Motor neuron (in vitro differentiated cells): ENCODE measurements at regions not wholly inside any gene's neighbourhood (a gene's known extent, or its start where the extent isn't known, plus 50 kb on each side); places are given as distances from the start of the nearest gene placed in this dataset.
"Not testable (repeated sequence)": the region's sequence is repeated elsewhere in the genome, so short reads cannot be mapped to it uniquely, and the experiment has no call there.

Source experiments
- ATAC-seq, 8 experiments: fragments of 200-7000 bp; cut with Tn5 transposase; replicated peaks in 6 of 8; 2 replicates each; pipeline ENCODE4 v1.8.0; 2021; ENCODE audit warnings: mild to moderate bottlenecking in 8 of 8, moderate library complexity in 8 of 8
- H3K27ac ChIP-seq, 2 donors: fragments of 250-450 bp; sonication (Bioruptor Pico); 2 replicates each; pipeline ENCODE4 v1.9.0; 2021; ENCODE audit warnings: antibody characterized with exemption in 2 of 2, mild to moderate bottlenecking in 2 of 2, moderate library complexity in 1 of 2
- H3K4me1 ChIP-seq, 2 donors: fragments of 250-450 bp; sonication (Bioruptor Pico); replicated peaks in 1 of 2; 2 replicates each; pipeline ENCODE4 v1.6.1; 2021; ENCODE audit warnings: antibody characterized with exemption in 2 of 2, mild to moderate bottlenecking in 2 of 2, moderate library complexity in 1 of 2
- H3K4me3 ChIP-seq, 5 donors: fragments of 250-450 bp; sonication (Bioruptor Pico); 2 replicates each; pipeline ENCODE4 v1.9.0; 2021; ENCODE audit warnings: antibody characterized with exemption in 5 of 5, mild to moderate bottlenecking in 5 of 5, moderate library complexity in 4 of 5
- whole genome bisulfite sequencing, 10 experiments: fragments of 450-650 bp; shearing (Covaris generic); methylation state at CpG; one replicate each; pipeline ENCODE4 v1.0.0; 2022; 5-methylcytosine and 5-hydroxymethylcytosine counted together
- in situ Hi-C, 9 experiments: fragments of 400-800 bp; cut with MboI; loops; one replicate each; pipeline ENCODE4 v1.15.0; 2021; ENCODE audit warnings: low sequenced_read_pairs in 9 of 9, low pct_unique_long_range_greater_than_20kb in 2 of 9; ENCODE audit not compliant: unreplicated experiment in 9 of 9

DNA sequence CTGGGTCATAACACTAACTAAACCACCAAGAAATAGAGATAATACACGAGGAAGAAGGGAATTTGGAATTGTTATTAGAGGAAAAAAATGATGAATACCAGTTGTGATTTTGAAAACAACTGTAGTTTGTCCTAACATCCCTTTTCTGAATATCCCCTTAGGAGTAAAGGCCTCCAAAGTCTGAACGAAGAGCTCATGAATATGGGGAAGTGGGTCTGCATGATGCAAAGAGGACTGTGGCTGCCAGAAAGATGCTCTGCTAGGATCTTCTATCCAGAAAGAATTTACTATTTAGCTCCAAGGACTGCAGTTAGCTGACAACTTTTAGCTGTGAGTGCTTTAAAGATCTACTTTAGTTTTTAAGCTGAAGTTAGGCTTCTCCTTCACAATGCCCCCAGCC is 308.8 kb upstream of the HS3ST5 start:
- H3K4me1 ChIP-seq = no peaks in the 10 kb centered on the region
- WGBS, 10 experiments = 0 to 68% (median 20%) methylated on average over 1 to 2 of the region's 2 CpGs; no CpG with 5 or more reads in 1 of the 10 experiments
- in situ Hi-C loops = no loop called here
- ATAC-seq = no peak
- H3K4me3 ChIP-seq = no peak overlapping the region
- H3K27ac ChIP-seq = no peak overlapping the region

DNA sequence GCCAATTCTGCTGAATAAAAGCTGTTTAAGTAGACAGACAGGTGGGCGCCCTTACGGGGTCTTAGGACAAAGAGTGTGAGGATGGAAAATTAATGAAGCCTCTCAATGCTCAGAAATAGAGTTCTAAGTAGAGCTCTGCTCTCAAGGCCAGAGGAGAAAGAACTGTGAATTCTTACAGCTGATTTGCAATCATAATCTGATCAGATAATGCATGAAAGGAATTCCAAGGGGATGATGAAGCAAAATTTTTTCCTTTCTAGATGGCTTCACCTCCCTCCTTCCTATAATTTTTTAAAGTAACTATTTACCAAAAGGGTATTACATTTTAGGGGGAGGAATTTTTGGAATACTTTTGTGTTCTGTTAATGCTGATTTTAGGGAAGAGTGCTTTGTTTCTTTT is 308.1 kb upstream of the HS3ST5 start:
- ATAC-seq = no peak
- H3K4me1 ChIP-seq = no peaks in the 10 kb centered on the region
- H3K27ac ChIP-seq = no peak overlapping the region
- WGBS, 10 experiments = 60 to 95% (median 90%) methylated on average over 1 to 2 of the region's 2 CpGs; no CpG with 5 or more reads in 5 of the 10 experiments
- in situ Hi-C loops = no loop called here
- no peak overlapping the region for H3K4me3 ChIP-seq

DNA sequence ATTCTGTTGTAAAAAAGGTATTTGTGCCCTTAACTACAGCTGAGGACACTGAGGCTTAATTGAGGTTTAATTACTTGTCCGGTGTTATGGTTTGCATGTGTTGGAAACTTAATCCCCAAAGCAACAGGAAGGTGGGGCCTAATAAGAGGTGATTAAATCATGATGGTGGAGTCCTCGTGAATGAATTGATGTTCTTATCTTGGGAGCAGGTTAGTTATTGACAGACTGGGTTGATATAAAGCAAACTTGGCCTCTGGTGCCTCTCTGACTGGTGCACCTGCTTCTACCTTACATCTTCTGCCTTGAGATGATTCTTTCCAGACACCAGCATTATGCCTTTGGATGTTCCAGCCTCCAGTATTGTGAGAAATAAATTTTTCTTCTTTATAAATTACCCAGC is 306.5 kb upstream of the HS3ST5 start:
- in situ Hi-C loops = no loop called here
- no peak overlapping the region for H3K4me3 ChIP-seq
- no peak overlapping the region for H3K27ac ChIP-seq
- no peaks in the 10 kb centered on the region for H3K4me1 ChIP-seq
- WGBS, 10 experiments = 17 to 100% (median 83%) methylated on average over 1 to 2 of the region's 2 CpGs; no CpG with 5 or more reads in 3 of the 10 experiments
- no peak for ATAC-seq

DNA sequence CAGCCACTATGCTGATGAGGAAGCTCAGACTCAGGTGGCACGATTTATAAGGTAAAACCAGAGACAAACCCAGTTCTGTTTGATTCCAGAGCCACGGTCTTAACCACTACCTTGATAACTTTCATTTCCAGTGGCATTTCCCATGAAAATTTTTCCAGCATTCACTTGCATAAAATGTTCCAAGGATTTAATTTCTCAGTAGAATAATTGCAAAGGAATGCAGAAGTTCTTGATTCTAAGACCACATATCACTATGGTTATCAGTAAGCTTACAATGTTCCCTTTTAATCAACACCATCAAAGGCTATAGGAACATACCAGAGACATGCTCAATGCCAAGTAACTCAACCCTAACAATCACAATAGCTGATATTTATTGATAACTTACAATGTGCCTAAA is 306.0 kb upstream of the HS3ST5 start:
- H3K4me1 ChIP-seq = no peaks in the 10 kb centered on the region
- H3K27ac ChIP-seq = no peak overlapping the region
- H3K4me3 ChIP-seq = no peak overlapping the region
- WGBS, 10 experiments = 0 to 100% (median 69%) methylated on average over 1 to 2 of the region's 2 CpGs; no CpG with 5 or more reads in 3 of the 10 experiments
- in situ Hi-C loops = no loop called here
- no peak for ATAC-seq

DNA sequence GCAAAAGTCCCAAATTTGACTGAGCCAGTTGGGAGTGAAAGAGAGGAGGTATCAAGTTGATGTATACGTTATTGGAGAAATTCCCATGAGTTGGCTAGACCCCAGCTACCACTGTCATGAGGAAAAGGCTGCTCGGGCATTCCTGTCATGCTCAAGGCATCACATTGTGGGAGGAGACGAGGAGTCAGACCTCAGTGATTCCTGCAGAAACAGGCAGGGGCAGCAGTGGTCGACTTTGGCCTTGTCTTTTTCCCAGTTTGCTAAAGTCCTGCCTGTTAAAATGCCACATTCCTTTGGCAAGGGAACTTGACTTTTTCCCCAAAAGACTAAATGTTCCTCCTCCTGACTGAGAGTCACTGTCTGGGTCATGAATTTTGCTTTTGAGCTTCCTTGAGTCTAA is 295.5 kb upstream of the HS3ST5 start:
- no peak for ATAC-seq
- H3K4me3 ChIP-seq = no peak overlapping the region
- 0 to 71% (median 29%) methylated on average over 1 to 4 of the region's 4 CpGs for WGBS, 10 experiments
- H3K4me1 ChIP-seq = peaks cover 0 to 8% of the 10 kb centered on the region in 2 donors
- in situ Hi-C loops = no loop called here
- H3K27ac ChIP-seq = no peak overlapping the region

DNA sequence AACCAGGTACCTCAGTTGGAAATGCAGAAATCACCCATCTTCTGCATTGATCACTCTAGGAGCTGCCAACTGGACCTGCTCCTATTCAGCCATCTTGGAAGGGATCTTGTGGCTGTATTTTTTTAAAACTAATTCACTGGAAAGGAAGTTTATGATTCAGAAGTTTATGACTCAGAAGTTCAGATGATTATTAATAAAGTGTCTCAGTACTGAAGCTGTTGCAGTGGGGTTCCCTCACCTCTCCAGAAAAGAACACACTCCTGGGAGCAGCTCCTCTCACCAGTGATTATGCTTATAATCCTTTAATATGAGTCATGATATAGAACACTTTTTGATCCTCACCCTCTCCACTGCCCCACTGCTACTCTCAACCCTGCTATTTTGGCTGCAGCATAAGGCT is 291.2 kb upstream of the HS3ST5 start:
- no peak for ATAC-seq
- H3K4me1 ChIP-seq = peaks cover 0 to 4% of the 10 kb centered on the region in 2 donors
- H3K4me3 ChIP-seq = no peak overlapping the region
- in situ Hi-C loops = no loop called here
- no peak overlapping the region for H3K27ac ChIP-seq

DNA sequence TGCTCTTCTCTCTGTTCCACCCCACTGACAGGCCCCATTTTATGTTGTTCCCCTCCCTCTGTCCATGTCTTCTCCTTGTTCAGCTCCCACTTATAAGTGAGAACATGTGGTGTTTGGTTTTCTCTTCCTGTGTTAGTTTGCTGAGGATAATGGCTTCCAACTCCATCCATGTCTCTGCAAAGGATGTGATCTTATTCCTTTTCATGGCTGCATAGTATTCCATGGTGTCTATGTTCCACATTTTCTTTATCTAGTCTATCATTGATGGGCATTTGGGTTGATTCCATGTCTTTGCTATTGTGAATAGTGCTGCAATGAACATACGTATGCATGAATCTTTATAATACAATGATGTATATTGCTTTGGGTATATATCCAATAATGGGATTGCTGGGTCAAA is 283.4 kb upstream of the HS3ST5 start:
- 17 to 100% (median 82%) methylated on average over 1 of the region's 1 CpG; no CpG with 5 or more reads in 2 of the 10 experiments for WGBS, 10 experiments
- H3K4me3 ChIP-seq, ATAC-seq, in situ Hi-C loops, H3K4me1 ChIP-seq, H3K27ac ChIP-seq: not testable (repeated sequence)

DNA sequence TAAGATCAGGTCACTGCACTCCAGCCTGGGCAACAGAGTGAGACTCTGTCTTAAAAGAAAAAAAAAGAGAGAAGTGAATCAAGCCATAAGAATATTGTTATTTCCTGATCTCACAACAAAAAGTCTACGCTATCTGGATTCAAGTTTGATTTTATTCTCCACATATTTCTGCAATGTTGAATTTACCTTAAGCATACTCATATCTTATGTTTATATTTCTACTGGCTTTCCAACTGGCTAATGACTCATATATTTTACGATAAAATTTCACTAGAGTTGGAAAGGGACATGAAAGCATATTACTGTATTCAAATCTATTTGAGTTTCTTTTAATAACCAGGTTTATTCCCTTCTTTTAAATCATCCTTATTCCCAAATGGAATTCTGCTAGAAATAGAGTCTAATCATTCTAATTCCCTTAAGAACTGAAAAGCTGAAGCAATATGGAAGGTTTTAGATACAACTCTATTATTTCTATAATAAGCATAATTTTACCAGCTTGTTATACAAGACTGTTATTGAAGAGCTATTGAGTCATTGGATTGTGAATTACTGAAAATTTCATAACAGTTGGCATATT is 276.9 kb upstream of the HS3ST5 start:
- ATAC-seq = no peak
- no peak overlapping the region for H3K4me3 ChIP-seq
- 9 to 100% (median 87%) methylated on average over 1 to 2 of the region's 2 CpGs for WGBS, 10 experiments
- peaks cover 2 to 7% of the 10 kb centered on the region in 2 donors for H3K4me1 ChIP-seq
- H3K27ac ChIP-seq = no peak overlapping the region
- in situ Hi-C loops = no loop called here

DNA sequence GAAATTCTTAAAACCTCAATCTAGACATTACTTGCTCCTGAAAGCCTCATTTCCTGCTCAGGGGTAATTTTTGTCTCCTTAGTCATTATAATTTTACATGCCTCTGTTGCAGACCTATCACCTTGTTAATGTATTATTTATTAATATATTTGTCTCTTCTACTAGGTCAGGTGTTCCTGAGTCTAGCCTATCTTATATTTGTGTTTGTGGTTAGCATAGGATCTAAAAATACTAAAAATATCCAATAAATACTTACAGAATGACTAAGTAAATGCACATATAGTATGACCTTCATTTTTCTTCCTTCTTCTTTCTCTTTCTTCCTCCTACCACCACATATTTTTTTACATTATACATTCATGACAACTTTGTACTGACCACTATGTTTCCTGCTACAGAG is 268.9 kb upstream of the HS3ST5 start:
- Histone ChIP-seq H3K4me1 (peaks cover 2 to 5% of the 10 kb centered on the region in 2 donors), H3K4me3 (no peak overlapping the region), H3K27ac (no peak overlapping the region)
- in situ Hi-C loops = no loop called here
- no peak for ATAC-seq

DNA sequence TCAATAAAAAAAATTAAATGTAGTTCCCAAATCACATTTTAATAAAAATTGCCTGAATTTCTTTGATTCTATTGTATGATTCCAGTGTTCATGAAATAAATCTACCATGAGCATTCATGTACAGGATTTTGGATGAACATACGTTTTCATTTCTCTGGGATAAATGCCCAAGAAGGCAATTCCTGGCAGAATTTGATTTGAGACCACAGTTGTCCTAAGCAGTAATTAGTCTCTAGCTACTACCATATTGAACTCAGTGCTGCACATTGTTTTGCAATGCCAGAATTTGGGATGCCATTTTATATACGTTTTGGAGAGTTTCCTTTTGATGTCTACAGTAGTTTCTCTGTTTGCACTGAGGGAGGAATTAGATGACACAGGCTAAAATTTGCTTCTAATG is 265.3 kb upstream of the HS3ST5 start:
- Histone ChIP-seq H3K4me1 (no peaks in the 10 kb centered on the region), H3K27ac (no peak overlapping the region), H3K4me3 (no peak overlapping the region)
- 0 to 94% (median 91%) methylated on average over 2 of the region's 2 CpGs; no CpG with 5 or more reads in 2 of the 10 experiments for WGBS, 10 experiments
- ATAC-seq = no peak
- in situ Hi-C loops = no loop called here

DNA sequence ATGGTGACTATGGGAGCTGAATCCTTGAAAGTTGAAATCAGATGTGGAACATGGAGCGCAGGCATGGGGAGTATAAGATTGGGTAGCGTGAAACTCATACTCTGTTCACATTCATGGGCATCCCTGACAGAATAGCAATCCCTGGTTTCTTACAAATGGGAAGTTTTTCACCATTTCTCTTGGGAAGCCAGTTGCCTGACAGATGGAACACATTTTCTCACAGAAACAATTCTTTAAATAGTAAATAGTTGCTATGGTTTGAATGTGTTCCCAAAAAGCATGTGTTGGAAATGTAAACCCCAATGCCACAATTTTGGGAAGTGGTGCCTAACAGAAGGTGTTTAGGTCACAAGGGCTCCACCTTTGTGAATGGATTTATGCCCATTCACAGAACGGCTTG is 262.8 kb upstream of the HS3ST5 start:
- WGBS, 10 experiments = 0 to 100% (median 76%) methylated on average over 1 to 3 of the region's 3 CpGs; no CpG with 5 or more reads in 1 of the 10 experiments
- no peak for ATAC-seq
- H3K27ac ChIP-seq = no peak overlapping the region
- in situ Hi-C loops = no loop called here
- H3K4me1 ChIP-seq = no peaks in the 10 kb centered on the region
- H3K4me3 ChIP-seq = no peak overlapping the region

DNA sequence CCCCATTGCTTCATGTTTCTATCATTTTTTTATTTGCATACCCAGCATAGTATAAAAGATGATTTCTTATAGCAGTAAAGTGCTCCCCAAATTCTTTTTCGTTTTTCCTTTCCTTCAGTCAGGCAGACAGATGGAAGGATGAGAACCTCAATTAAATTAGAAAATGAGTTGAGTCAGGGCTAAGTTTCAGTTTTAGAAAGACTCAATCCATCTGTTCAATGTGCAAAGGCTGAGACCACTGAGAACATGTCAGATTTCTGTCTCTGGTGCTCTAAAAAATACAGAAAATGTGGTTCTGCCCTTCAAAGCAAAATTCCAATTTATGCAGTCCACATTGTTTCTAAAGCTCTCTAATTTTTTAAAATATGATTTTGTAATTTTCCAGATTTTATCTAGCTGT is 257.6 kb upstream of the HS3ST5 start:
- in situ Hi-C loops = no loop called here
- 0 to 70% (median 17%) methylated on average over 1 of the region's 1 CpG; no CpG with 5 or more reads in 1 of the 10 experiments for WGBS, 10 experiments
- ATAC-seq = no peak
- Histone ChIP-seq H3K4me1 (no peaks in the 10 kb centered on the region), H3K4me3 (no peak overlapping the region), H3K27ac (no peak overlapping the region)

DNA sequence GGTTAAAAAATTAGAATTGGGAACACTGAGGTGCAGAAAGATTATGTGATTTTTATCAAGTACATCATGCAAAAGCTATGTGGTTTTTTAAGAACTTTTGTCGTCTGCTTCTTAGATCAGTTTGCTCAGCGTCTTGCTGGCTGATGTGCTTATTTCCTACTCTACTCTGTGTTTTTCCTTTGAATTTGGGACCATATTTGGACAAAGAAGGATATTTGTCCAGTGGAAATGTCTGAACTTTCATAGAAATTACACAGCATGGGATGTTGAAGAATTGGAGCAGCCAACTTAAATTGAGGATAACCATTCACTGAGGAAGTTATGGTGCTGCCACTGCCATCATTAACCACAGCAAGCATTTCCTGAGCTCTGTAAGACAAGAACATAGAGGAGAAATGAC is 252.8 kb upstream of the HS3ST5 start:
- ATAC-seq = no peak
- 8 to 100% (median 69%) methylated on average over 1 to 2 of the region's 2 CpGs; no CpG with 5 or more reads in 2 of the 10 experiments for WGBS, 10 experiments
- H3K4me1 ChIP-seq = no peaks in the 10 kb centered on the region
- in situ Hi-C loops = no loop called here
- no peak overlapping the region for H3K27ac ChIP-seq
- no peak overlapping the region for H3K4me3 ChIP-seq

DNA sequence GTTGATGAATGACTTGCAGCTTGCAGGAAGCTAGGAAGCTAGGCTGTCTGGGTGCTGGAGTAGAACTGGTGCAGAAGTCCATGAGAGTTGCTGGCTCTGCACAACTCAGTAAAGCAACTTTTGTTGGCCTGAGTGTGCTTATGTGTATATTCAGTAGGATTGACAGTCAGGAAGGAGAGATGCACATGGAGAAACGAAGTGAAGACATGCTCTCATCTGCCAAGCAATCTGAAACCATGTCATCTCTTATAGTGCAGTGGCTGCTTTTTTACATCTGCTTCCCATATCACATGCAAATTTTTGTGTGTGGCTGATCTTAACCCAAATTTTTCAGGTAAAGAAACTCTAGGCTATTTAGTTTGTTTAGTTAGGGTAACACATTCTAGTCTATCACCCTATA is 252.4 kb upstream of the HS3ST5 start:
- Histone ChIP-seq H3K4me1 (no peaks in the 10 kb centered on the region), H3K4me3 (no peak overlapping the region), H3K27ac (no peak overlapping the region)
- 9 to 83% (median 33%) methylated on average over 1 of the region's 1 CpG; no CpG with 5 or more reads in 5 of the 10 experiments for WGBS, 10 experiments
- in situ Hi-C loops = no loop called here
- no peak for ATAC-seq
